ENCODE measurements at regions not wholly inside any gene's neighbourhood (a gene's known extent, or its start where the extent isn't known, plus 50 kb on each side); places are given as distances from the start of the nearest gene placed in this dataset.

DNA sequence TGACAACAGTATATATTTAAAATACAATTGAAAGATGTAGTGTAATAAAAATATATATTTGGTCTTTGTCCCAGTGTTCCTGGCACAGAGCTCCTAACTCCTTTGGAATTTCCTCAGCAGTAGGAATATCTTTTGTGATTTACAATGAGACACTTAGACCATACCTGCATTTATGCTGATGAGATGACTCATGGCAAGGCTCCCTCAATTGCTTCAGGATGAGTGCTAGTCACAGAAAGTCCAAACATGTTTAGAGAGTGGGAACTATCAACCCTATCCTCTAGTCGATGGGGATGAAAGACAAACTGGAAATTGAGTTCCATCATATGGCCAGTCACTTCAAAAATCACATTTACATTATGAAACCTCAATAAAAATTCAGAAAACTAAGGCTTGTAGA lies 588.3 kb upstream of the LMCD1 start:
- no peak overlapping the region for H3K4me3 ChIP-seq (ENCODE audit: low read depth, low read length)
- no peak for TF ChIP-seq MYC (IDR thresholded peaks at IDR 0.05; ENCODE audit: low read depth, low read length)
- TF ChIP-seq POLR2A (IDR thresholded peaks at IDR 0.05; ENCODE audit: extremely low read depth, insufficient read length) = no peak
- TF ChIP-seq, protein P1, sequence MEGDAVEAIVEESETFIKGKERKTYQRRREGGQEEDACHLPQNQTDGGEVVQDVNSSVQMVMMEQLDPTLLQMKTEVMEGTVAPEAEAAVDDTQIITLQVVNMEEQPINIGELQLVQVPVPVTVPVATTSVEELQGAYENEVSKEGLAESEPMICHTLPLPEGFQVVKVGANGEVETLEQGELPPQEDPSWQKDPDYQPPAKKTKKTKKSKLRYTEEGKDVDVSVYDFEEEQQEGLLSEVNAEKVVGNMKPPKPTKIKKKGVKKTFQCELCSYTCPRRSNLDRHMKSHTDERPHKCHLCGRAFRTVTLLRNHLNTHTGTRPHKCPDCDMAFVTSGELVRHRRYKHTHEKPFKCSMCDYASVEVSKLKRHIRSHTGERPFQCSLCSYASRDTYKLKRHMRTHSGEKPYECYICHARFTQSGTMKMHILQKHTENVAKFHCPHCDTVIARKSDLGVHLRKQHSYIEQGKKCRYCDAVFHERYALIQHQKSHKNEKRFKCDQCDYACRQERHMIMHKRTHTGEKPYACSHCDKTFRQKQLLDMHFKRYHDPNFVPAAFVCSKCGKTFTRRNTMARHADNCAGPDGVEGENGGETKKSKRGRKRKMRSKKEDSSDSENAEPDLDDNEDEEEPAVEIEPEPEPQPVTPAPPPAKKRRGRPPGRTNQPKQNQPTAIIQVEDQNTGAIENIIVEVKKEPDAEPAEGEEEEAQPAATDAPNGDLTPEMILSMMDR (IDR thresholded peaks at IDR 0.05; ENCODE audit: low read depth, low read length) = no peak
- TF ChIP-seq, protein P2, sequence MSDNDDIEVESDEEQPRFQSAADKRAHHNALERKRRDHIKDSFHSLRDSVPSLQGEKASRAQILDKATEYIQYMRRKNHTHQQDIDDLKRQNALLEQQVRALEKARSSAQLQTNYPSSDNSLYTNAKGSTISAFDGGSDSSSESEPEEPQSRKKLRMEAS (IDR thresholded peaks at IDR 0.05; ENCODE audit: low read depth, low read length) = no peak
- no peak for DNase-seq (ENCODE audit: low read depth)

DNA sequence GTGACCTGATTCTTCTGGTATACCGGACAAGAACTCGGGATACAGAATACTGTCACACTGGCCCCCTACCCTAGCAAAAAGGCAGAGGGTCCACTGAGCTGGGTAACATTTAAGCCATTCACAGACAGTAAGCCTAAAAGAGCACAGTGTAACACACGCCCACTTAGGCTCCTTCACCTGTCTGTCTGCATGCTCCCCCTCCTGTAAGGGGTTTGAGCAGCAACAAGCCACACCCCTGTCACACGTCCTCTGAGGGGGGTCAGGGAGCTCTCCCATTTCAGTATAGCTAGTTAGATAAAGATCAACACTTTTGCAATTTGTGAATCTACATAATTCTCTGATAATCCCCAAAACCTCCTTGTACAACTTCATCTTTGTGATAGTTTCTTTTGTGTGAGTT lies 586.3 kb upstream of the LMCD1 start:
- no peak for TF ChIP-seq MYC (IDR thresholded peaks at IDR 0.05; ENCODE audit: low read depth, low read length)
- no peak for DNase-seq (ENCODE audit: low read depth)
- no peak overlapping the region for H3K4me3 ChIP-seq (ENCODE audit: low read depth, low read length)

DNA sequence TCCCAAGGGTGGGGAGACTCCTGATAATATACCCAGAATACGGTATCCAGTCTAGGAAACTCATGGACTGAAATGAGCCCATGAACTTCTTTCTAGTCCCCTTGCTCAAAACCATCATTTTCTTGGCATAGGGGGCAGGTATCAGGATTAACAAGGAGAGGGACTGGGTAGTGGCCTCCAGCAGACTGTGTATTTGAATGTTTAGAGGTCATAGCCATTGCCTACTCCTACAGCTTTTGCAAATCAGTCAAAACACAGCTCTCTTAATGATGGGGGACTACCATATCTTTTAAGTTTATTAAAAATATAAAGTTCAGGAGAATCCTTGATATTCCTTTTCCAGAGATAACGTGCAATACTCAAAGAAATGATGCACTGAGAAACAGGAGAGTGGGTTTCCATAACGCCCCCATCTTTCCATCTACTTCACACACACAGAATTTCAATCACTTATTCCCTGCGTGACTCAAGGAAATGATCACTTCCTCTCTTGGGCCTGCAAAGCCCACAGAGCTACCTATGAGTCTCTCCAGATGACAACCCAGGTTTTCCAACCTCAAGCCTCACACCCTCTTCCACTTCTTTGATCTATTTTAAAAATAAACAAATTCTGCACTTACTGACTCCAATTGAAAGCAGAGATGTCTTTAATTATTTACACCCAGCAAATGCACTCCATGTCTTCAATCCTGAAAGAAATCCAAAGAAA lies 584.0 kb upstream of the LMCD1 start:
- DNase-seq (ENCODE audit: low read depth) = no peak
- TF ChIP-seq, protein P2 (IDR thresholded peaks at IDR 0.05; ENCODE audit: low read depth, low read length) = no peak
- TF ChIP-seq, protein P1 (IDR thresholded peaks at IDR 0.05; ENCODE audit: low read depth, low read length) = no peak
- TF ChIP-seq POLR2A (IDR thresholded peaks at IDR 0.05; ENCODE audit: extremely low read depth, insufficient read length) (no peak), MYC (IDR thresholded peaks at IDR 0.05; ENCODE audit: low read depth, low read length) (no peak)
- H3K4me3 ChIP-seq (ENCODE audit: low read depth, low read length) = no peak overlapping the region

DNA sequence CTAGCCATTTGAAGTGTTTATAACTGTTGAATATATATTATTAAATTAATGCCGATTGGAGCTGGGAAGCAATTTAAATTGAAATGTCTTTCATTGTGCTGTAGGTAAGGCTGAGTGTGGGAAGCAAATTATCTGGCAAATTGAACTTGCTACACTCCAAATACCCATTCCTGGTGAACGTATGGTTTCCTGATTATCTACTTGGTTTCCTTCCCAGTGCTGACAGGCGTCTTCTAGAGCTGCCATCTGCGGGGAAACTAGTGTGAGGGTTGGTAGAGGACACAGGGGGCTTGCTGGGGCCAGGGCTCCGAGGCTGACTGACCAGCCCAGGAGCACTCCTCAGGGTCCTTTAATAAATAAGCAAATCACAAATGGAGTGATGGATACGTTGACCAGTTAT lies 581.4 kb upstream of the LMCD1 start:
- no peak overlapping the region for H3K4me3 ChIP-seq (ENCODE audit: low read depth, low read length)
- DNase-seq (ENCODE audit: low read depth) = no peak
- TF ChIP-seq MYC (IDR thresholded peaks at IDR 0.05; ENCODE audit: low read depth, low read length) = no peak
- TF ChIP-seq, protein P2 (IDR thresholded peaks at IDR 0.05; ENCODE audit: low read depth, low read length) = no peak
- TF ChIP-seq, protein P1 (IDR thresholded peaks at IDR 0.05; ENCODE audit: low read depth, low read length) = no peak
- no peak for TF ChIP-seq POLR2A (IDR thresholded peaks at IDR 0.05; ENCODE audit: extremely low read depth, insufficient read length)

DNA sequence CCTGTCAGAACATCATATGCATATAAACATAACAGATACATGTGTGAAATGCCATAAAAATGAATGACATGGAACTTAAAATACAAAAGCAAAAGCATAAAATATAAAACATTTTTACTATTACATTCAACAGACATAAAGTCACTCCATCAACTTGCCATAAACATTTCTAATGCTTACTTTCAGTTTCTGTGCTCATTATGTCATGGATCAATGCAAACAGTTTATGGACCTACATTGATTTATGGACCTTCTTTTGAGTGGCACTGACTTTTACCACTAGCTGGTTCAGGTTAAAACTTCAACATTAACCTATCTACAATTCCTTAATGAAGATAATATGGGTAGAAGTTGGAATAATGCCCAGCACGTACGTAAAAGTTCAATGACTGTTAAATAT lies 577.4 kb upstream of the LMCD1 start:
- no peak overlapping the region for H3K4me3 ChIP-seq (ENCODE audit: low read depth, low read length)
- TF ChIP-seq, protein P1 (IDR thresholded peaks at IDR 0.05; ENCODE audit: low read depth, low read length) = no peak
- TF ChIP-seq POLR2A (IDR thresholded peaks at IDR 0.05; ENCODE audit: extremely low read depth, insufficient read length) (no peak), MYC (IDR thresholded peaks at IDR 0.05; ENCODE audit: low read depth, low read length) (no peak)
- TF ChIP-seq, protein P2 (IDR thresholded peaks at IDR 0.05; ENCODE audit: low read depth, low read length) = no peak
- no peak for DNase-seq (ENCODE audit: low read depth)

DNA sequence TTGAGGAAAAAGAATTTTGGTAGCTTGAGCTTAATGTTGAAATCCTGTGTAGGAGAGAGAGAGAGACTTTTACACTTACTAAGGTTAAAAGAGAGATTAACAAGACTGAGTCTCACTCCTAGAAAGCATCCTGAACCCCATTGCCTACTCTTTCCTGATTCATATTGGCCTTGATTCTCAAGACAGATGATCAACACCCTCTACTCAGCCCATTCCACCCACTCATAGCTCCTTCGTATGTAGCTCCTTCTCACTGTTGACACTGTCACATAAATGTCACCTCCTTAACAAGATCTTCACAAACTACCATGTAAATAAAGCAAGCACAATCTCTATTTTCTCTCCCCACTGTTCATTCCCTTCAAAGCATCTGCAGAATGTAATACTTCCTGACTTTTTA lies 574.6 kb upstream of the LMCD1 start:
- TF ChIP-seq, protein P2 (IDR thresholded peaks at IDR 0.05; ENCODE audit: low read depth, low read length) = no peak
- TF ChIP-seq POLR2A (IDR thresholded peaks at IDR 0.05; ENCODE audit: extremely low read depth, insufficient read length) (no peak), MYC (IDR thresholded peaks at IDR 0.05; ENCODE audit: low read depth, low read length) (no peak)
- TF ChIP-seq, protein P1 (IDR thresholded peaks at IDR 0.05; ENCODE audit: low read depth, low read length) = no peak
- H3K4me3 ChIP-seq (ENCODE audit: low read depth, low read length) = no peak overlapping the region
- no peak for DNase-seq (ENCODE audit: low read depth)

All from NB4 (cell line).